Neuronal stem cell (in vitro differentiated cells): ENCODE measurements at regions not wholly inside any gene's neighbourhood (a gene's known extent, or its start where the extent isn't known, plus 50 kb on each side); places are given as distances from the start of the nearest gene placed in this dataset.

Experiments
- DNase-seq: peaks from one replicate; pipeline ENCODE4 v3.0.0-alpha.2; 2013; ENCODE audit warnings: low spot score
- H2AFZ ChIP-seq: one replicate; pipeline ENCODE4 v1.6.1; 2013; ENCODE audit warnings: mild to moderate bottlenecking, low read length, inconsistent platforms
- H2AK5ac ChIP-seq: 2 replicates; pipeline ENCODE4 v1.6.1; 2013; ENCODE audit warnings: low read depth, mild to moderate bottlenecking, inconsistent platforms, low read length, moderate library complexity, mixed read lengths
- H2BK120ac ChIP-seq: 2 replicates; pipeline ENCODE4 v1.6.1; 2013; ENCODE audit warnings: low read depth, mild to moderate bottlenecking, inconsistent platforms, low read length, moderate library complexity, mixed read lengths
- H2BK12ac ChIP-seq: one replicate; pipeline ENCODE4 v1.6.1; 2013; ENCODE audit warnings: low read length, inconsistent platforms
- H2BK15ac ChIP-seq: 2 replicates; pipeline ENCODE4 v1.6.1; 2013; ENCODE audit warnings: mild to moderate bottlenecking, low read length, inconsistent platforms, mixed read lengths
- H2BK5ac ChIP-seq: one replicate; pipeline ENCODE4 v1.6.1; 2013; ENCODE audit warnings: inconsistent platforms, mild to moderate bottlenecking, low read length, moderate library complexity
- H3K14ac ChIP-seq: one replicate; pipeline ENCODE4 v1.6.1; 2013; ENCODE audit warnings: low read length, inconsistent platforms
- H3K18ac ChIP-seq: 2 replicates; pipeline ENCODE4 v1.6.1; 2013; ENCODE audit warnings: low read length, inconsistent platforms
- H3K23ac ChIP-seq: 2 replicates; pipeline ENCODE4 v1.6.1; 2013; ENCODE audit warnings: low read depth, mild to moderate bottlenecking, mixed read lengths, low read length, inconsistent platforms; ENCODE audit not compliant: poor library complexity
- H3K27ac ChIP-seq: replicated peaks from 3 replicates; pipeline ENCODE4 v1.5.1; 2013; ENCODE audit warnings: low read length, inconsistent platforms
- H3K27me3 ChIP-seq, 3 experiments: 2 replicates each; pipeline ENCODE4 v1.6.1; 2013; ENCODE audit warnings: low read length in 3 of 3, mild to moderate bottlenecking in 2 of 3, inconsistent platforms in 1 of 3, low read depth in 1 of 3, mixed read lengths in 1 of 3, moderate library complexity in 1 of 3; ENCODE audit not compliant: control insufficient read depth in 3 of 3, insufficient read depth in 3 of 3
- H3K36me3 ChIP-seq, 2 donors: replicated peaks in 1 of 2; 2 replicates each; pipeline ENCODE4 v1.6.1; 2013; ENCODE audit warnings: low read length in 2 of 2; ENCODE audit not compliant: control insufficient read depth in 2 of 2, insufficient read depth in 2 of 2
- H3K4ac ChIP-seq: 2 replicates; pipeline ENCODE4 v1.6.1; 2013; ENCODE audit warnings: inconsistent platforms, mild to moderate bottlenecking, low read length, moderate library complexity
- H3K4me1 ChIP-seq, 2 donors: 1 replicate in 1 of 2; 2 replicates in 1 of 2; pipeline ENCODE4 v1.6.1; 2013; ENCODE audit warnings: low read length in 2 of 2, low read depth in 1 of 2; ENCODE audit not compliant: control insufficient read depth in 2 of 2, insufficient read depth in 1 of 2
- H3K4me2 ChIP-seq: one replicate; pipeline ENCODE4 v1.6.1; 2013; ENCODE audit warnings: mild to moderate bottlenecking, low read length, inconsistent platforms; ENCODE audit not compliant: insufficient read depth, poor library complexity, severe bottlenecking
- H3K4me3 ChIP-seq, 2 donors: 2 replicates each; pipeline ENCODE4 v1.5.1; 2013; ENCODE audit warnings: low read length in 2 of 2, mild to moderate bottlenecking in 2 of 2, inconsistent platforms in 1 of 2, moderate library complexity in 1 of 2
- H3K79me1 ChIP-seq: one replicate; pipeline ENCODE4 v1.6.1; 2013; ENCODE audit warnings: low read depth, mild to moderate bottlenecking, inconsistent platforms, low read length, moderate library complexity
- H3K9ac ChIP-seq: one replicate; pipeline ENCODE4 v1.6.1; 2013; ENCODE audit warnings: mild to moderate bottlenecking, low read depth, low read length, inconsistent platforms; ENCODE audit not compliant: poor library complexity
- H3K9me3 ChIP-seq, 2 donors: replicated peaks in 1 of 2; 2 replicates each; pipeline versions ENCODE3 to v1.6.1; 2013; ENCODE audit warnings: low read length in 2 of 2, mild to moderate bottlenecking in 2 of 2, inconsistent platforms in 1 of 2, low read depth in 1 of 2, mixed read lengths in 1 of 2, moderate library complexity in 1 of 2; ENCODE audit not compliant: control insufficient read depth in 2 of 2, insufficient read depth in 1 of 2
- H4K8ac ChIP-seq: one replicate; pipeline ENCODE4 v1.6.1; 2013; ENCODE audit warnings: low read depth, mild to moderate bottlenecking, inconsistent platforms, low read length, moderate library complexity
- H4K91ac ChIP-seq: one replicate; pipeline ENCODE4 v1.6.1; 2013; ENCODE audit warnings: low read length, low read depth, mild to moderate bottlenecking, inconsistent platforms; ENCODE audit not compliant: poor library complexity
- WGBS, 2 donors: extraction: QIAGEN DNeasy Blood & Tissue Kit; methylation state at CpG; one replicate each; pipeline ENCODE4 v1.1.7; 2013; ENCODE audit warnings: missing lambda C conversion rate in 2 of 2, mixed read lengths in 1 of 2; ENCODE audit not compliant: insufficient read length in 2 of 2, insufficient replicate concordance in 1 of 2; ENCODE audit errors: extremely low coverage in 2 of 2; 5-methylcytosine and 5-hydroxymethylcytosine counted together

DNA sequence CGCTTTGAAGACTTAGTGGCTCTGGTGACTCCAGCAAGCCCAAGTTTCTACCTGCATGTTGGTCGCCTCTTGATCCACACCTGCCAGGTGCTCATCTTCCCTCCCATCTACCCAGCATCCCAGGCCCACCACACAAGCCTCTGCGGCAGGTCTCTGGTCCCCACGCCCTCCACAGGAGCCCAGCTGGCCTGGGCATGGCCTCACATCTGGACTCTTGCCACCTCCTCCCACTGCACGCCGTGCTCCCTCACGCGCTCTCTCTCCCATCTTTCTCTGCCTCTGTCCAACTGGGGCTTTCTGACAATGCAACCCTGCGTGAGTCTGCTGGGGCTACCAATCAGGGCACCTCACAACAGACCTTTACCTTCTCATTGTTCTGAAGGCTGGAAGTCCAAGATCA is 50.2 kb upstream of the FGFR2 start:
- no peak for DNase-seq
- Histone ChIP-seq H3K27me3 (peaks cover 0 to 5% (median 0%) of the 10 kb centered on the region in 3 experiments), H3K27ac (no peak overlapping the region), H3K14ac (peak overlapping the region; percentile 28), H2BK12ac (no peak overlapping the region), H2AK5ac (no peak overlapping the region), H2BK120ac (no peak overlapping the region), H3K18ac (peak overlapping the region; percentile 69), H2BK5ac (no peak overlapping the region), H3K9ac (no peak overlapping the region), H3K4me3 (no peak overlapping the region), H3K4ac (no peak overlapping the region), H2AFZ (no peak overlapping the region), H3K79me1 (no peaks in the 10 kb centered on the region), H2BK15ac (no peak overlapping the region), H4K91ac (no peak overlapping the region), H3K4me1 (peaks cover 8 to 11% of the 10 kb centered on the region in 2 donors), H3K36me3 (no peaks in the 10 kb centered on the region), H4K8ac (no peak overlapping the region), H3K4me2 (no peak overlapping the region), H3K9me3 (peaks cover 0 to under 1% of the 10 kb centered on the region in 2 donors), H3K23ac (no peak overlapping the region)
- no CpG with 5 or more reads among the region's 9 CpGs for WGBS, 2 donors

DNA sequence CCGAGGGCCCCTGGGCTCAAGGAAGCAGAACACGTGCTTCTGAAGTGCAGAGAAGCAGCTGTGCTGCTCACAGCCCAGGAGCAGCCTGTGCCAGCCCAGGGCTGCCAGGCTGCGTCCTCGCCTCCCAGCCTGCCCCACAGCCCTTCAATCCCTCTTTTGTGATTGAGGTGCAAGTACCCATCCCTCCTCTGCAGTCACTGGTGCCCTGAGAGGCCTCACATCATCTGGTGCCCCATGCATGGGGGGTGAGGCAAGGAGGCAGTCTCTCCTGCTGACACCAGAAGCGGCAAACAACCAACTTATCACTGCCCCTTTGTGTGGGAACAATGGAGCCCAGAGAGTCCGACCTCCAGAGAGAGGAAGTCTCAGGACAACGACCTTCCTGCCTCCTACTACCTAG is 49.8 kb upstream of the FGFR2 start:
- no peak for DNase-seq
- Histone ChIP-seq H3K27ac (no peak overlapping the region), H3K4ac (no peak overlapping the region), H2BK120ac (no peak overlapping the region), H3K9ac (no peak overlapping the region), H2BK12ac (no peak overlapping the region), H3K18ac (peak overlapping the region; percentile 78), H2AK5ac (no peak overlapping the region), H2AFZ (no peak overlapping the region), H4K91ac (no peak overlapping the region), H3K27me3 (peaks cover 0 to 5% (median 0%) of the 10 kb centered on the region in 3 experiments), H3K4me3 (no peak overlapping the region), H3K9me3 (no peaks in the 10 kb centered on the region), H3K79me1 (no peaks in the 10 kb centered on the region), H2BK15ac (no peak overlapping the region), H3K36me3 (no peaks in the 10 kb centered on the region), H3K4me1 (peaks cover 8 to 11% of the 10 kb centered on the region in 2 donors), H3K4me2 (no peak overlapping the region), H4K8ac (no peak overlapping the region), H3K14ac (no peak overlapping the region), H3K23ac (no peak overlapping the region), H2BK5ac (no peak overlapping the region)
- WGBS, 2 donors: no CpG with 5 or more reads among the region's 7 CpGs
